ENCODE measurements at regions not wholly inside any gene's neighbourhood (a gene's known extent, or its start where the extent isn't known, plus 50 kb on each side); places are given as distances from the start of the nearest gene placed in this dataset.

GRCh38 chr11:95297680-95298452, 66.9 kb upstream of the SESN3 start:
- no peak for DNase-seq

DNA sequence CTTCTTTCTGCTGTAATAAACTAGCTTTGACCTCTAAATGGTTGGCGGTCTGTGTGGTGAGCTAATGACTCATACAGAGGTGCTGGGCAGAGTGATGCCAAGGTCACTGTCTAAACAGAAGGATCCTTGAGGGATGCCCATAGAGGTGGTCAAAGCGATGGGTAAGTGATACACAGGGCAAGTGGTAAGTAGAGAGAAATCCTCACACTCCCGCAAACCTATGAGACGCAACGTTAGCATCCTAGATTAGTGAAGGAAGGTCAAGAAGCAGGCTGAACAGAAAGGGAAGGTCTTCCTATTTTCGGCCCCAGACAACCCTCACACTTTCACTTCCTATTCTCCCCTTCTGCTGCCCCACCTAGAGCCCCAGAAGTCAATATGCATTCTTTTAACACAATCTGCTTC, 65.6 kb upstream of the SESN3 start:
- no peak for DNase-seq

DNA sequence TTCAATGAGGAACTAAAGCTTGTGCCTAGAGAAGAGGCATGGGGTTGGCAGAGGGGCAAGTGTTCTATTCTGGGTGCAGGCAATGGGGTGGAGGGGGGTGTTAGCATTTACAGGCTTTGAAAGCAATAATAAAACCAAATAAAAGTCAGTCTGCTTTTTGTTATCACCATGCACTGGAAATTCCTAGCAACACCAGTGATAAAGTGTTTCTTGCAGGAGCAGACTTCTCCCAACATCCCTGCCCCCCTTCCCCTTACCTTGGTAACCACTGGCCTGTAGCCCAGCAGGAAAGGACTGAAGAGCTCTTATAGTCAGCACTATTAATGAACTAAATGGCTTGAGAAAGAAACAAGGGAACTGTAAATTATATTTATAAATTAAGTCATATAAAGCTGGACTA, 65.2 kb upstream of the SESN3 start:
- DNase-seq = no peak

DNA sequence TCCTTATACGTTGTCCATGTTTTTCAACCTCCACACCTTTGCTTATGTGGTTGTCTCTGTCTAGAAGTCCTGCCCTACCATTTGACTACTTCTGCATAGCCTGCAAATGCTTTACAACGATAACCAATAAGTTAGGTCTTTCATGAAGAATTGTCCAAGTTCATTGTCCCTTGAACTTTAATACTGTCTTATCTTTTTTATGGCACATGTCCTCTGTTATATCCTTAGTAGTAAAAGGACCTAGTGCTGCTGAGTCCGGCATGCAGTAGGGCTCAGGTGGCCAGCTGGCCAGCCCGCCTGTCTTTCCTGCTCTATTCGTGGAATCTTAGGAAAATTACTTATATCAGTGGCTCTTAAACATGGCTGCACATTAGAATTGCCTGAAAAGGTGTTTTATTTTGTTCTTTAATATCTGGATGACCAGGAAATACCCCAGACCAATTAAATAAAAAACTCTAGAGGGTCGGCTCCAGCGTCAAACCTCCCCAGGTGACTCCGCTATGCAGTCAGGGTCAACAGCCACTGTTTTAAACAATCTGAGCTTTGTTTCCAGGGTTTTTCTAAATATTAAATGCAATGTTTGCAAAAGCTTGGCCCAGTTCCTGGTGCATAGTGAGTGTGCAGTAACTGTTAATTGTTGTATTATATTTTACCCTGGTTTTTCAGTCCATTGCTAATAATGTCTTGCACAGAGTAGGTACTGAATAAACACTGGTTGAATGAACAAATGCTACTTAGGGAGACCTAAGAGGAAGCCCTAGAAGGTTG, 64.6 kb upstream of the SESN3 start:
- no peak for DNase-seq

DNA sequence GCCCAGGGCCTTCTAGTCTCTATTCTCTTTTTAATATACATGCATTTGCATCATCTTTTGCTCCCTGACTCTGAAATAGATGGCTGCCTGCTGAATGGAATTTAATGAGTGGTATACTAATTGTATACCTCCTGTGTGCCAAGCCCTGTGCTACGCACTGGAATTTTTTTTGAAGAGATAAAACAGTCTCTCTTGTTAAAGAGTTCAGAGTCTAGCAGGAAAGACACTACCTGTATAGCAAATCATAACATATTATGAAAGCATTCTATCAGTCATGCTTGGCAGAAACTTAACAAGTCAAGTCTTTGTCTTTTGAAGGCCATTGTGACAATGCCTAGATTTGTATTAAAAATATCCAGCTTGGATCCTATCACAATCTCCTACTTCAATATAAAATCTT, 63.7 kb upstream of the SESN3 start:
- DNase-seq = no peak

- no peak for DNase-seq
Observed at GRCh38 chr11:95293116-95293515, 62.1 kb upstream of the SESN3 start.

DNA sequence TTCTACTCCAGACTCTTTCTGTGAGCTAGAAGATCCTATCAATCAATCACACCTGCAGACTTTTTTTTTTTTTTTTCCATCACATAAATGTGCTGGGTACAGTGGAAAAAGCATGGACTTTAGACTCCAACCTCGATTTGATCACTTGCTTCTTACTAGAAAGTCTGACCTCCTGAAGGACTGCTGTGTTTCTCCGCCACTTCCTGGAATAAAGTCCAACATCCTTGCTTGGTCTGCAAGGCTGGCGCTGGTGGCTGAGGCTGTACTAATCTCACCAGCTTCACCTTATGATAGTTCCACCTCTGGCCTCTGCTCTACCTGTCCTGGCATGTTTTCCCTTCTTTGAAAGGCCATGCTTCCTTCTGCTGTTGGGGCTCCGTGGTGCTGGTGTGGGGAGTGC, 60.9 kb upstream of the SESN3 start:
- DNase-seq = no peak

- no peak for DNase-seq
Observed at GRCh38 chr11:95289378-95290101, 58.5 kb upstream of the SESN3 start.

GRCh38 chr11:95284057-95285052, 53.4 kb upstream of the SESN3 start:
- no peak for DNase-seq

GRCh38 chr11:95283650-95284049, 52.6 kb upstream of the SESN3 start:
- DNase-seq = no peak

GRCh38 chr11:95283146-95283545, 52.1 kb upstream of the SESN3 start:
- no peak for DNase-seq

DNA sequence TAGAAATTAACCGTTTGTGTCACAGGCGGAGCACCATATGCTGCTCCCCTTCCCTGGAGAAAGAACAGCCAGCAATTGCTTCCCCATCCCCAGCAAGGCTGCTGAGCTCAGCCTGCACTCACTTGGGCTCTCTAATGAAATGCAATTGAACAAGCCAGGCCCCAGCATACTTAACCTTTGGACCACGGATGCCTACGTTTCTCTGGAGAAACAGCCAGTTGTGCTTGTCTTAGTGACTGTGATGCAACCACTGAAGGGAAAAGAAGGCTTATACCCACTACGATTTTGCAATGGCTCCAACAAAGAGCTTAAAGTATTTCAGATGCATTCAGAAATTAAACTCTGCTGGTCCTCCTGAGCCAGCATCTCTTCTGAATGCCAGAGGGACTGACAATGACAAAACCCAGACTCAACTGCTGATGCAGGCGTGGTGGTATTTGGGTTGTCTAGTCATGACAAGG, 51.3 kb upstream of the SESN3 start:
- DNase-seq = no peak
